ENCODE measurements at regions not wholly inside any gene's neighbourhood (a gene's known extent, or its start where the extent isn't known, plus 50 kb on each side); places are given as distances from the start of the nearest gene placed in this dataset.

DNA sequence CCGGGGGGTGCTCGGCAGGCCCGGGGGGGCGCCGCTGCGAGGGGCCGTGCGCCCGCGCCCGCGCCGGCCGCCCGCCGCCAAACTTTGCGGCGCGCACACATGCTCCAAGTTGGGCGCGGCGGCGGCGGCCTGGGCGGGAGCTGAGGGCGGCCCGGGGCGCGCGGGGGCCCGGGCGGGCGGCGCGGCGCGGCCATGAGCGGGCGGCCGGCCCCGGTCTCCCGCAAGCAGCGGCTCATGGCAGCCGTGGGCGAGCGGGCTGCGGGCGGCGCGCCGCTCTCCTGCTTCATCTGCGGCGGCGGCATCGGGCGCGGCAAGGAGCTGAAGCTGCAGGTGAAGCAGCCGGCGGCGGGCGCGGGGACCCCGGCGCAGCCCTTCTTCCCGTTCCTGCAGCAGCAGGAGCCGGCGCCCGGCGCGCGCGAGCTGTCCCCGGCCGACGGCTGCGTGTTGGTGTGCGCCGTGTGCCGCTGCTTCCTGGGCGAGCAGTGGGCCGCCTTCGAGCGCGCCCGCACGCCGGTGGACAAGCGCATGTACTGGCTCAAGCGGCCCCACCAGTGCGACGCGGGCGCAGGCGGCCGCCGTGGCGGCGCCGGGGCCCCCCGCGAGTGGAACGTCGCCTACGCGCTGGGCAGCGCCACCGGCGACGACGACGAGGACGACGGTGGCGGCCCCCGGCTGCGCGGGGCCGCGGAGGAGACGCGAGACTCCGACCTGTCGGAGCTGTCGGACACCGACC, 57.2 kb upstream of the CIBAR2 start:
- TF ChIP-seq, protein P1, sequence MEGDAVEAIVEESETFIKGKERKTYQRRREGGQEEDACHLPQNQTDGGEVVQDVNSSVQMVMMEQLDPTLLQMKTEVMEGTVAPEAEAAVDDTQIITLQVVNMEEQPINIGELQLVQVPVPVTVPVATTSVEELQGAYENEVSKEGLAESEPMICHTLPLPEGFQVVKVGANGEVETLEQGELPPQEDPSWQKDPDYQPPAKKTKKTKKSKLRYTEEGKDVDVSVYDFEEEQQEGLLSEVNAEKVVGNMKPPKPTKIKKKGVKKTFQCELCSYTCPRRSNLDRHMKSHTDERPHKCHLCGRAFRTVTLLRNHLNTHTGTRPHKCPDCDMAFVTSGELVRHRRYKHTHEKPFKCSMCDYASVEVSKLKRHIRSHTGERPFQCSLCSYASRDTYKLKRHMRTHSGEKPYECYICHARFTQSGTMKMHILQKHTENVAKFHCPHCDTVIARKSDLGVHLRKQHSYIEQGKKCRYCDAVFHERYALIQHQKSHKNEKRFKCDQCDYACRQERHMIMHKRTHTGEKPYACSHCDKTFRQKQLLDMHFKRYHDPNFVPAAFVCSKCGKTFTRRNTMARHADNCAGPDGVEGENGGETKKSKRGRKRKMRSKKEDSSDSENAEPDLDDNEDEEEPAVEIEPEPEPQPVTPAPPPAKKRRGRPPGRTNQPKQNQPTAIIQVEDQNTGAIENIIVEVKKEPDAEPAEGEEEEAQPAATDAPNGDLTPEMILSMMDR (IDR thresholded peaks at IDR 0.05; ENCODE audit: low read depth, low read length), result no peak
- TF ChIP-seq EZH2phosphoT487 (IDR thresholded peaks at IDR 0.05; ENCODE audit: low read depth), result no peak
